ENCODE measurements at regions not wholly inside any gene's neighbourhood (a gene's known extent, or its start where the extent isn't known, plus 50 kb on each side); places are given as distances from the start of the nearest gene placed in this dataset.

- DNase-seq (ENCODE audit: low read depth) = no peak
Observed at GRCh38 chr22:22802339-22802970, 85.2 kb upstream of the IGLL5 start.

- DNase-seq (ENCODE audit: low read depth) = no peak
Observed at GRCh38 chr22:22803285-22803853, 84.2 kb upstream of the IGLL5 start.

DNA sequence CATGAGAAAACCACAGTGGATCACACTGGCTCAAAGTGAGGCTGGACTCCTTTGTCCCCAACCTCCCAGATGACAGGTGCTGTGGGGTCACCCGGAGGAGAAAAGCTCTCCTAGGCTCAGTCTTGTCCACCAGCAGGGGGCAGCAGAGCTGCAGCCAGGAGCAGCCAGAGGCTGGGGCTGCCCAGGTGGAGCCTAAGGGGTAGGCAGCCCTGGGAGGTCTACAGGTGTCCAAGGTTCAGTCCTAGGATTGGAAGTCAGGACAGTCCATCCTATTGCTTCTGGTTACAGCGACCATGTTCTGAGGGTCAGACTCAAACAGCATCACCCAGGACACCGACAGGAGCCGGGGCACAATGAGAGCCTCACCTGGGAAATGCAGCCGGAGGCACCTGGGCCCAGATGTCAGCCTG, 77.6 kb upstream of the IGLL5 start:
- DNase-seq (ENCODE audit: low read depth) = no peak

- no peak for DNase-seq (ENCODE audit: low read depth)
Observed at GRCh38 chr22:22810471-22810870, 77.1 kb upstream of the IGLL5 start.

DNA sequence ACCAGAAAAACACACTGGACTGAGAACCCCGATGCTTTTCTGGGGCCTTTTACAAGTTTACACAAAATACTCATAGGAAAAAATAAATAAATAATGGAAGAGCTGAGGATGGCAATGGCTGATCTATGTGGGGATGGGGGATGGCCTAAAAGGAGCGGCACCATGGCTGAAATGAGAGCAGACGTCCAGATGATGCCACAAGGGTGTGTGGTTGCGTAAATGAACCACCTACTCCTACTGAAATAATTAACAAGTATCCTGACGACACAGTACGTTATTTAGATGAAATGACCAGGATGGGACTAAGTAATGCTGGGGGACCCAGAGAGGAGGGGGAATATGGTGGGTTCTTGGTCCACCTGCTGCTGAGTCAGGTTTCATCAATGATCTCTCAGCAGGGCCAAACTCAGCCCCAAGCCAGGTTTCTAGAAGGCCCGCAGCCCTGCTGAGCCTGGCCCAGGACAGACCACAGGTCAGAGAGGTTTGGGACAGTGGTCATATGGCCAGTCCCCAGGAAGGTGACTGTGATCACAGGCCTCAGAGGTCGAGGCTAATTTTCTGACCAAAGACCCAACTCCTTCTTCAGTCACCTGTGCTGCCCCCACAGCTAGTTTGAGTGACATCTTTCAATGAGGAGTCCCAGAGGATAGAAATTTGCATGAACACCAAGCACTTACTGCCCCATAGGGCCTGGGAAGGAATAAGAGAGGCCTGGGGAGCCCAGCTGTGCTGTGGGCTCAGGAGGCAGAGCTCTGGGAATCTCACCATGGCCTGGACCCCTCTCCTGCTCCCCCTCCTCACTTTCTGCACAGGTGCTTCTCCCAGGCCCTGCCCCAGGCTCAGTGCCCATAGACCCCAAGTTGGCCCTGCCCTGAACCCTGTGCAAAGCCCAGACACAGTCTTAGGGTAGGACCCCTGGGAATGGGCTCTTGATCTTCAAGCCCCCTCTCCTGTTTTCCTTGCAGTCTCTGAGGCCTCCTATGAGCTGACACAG, 76.3 kb upstream of the IGLL5 start:
- no peak for DNase-seq (ENCODE audit: low read depth)

- DNase-seq (ENCODE audit: low read depth) = no peak
Observed at GRCh38 chr22:22812031-22812905, 75.3 kb upstream of the IGLL5 start.

GRCh38 chr22:22813126-22814075, 74.2 kb upstream of the IGLL5 start:
- DNase-seq (ENCODE audit: low read depth) = no peak

DNA sequence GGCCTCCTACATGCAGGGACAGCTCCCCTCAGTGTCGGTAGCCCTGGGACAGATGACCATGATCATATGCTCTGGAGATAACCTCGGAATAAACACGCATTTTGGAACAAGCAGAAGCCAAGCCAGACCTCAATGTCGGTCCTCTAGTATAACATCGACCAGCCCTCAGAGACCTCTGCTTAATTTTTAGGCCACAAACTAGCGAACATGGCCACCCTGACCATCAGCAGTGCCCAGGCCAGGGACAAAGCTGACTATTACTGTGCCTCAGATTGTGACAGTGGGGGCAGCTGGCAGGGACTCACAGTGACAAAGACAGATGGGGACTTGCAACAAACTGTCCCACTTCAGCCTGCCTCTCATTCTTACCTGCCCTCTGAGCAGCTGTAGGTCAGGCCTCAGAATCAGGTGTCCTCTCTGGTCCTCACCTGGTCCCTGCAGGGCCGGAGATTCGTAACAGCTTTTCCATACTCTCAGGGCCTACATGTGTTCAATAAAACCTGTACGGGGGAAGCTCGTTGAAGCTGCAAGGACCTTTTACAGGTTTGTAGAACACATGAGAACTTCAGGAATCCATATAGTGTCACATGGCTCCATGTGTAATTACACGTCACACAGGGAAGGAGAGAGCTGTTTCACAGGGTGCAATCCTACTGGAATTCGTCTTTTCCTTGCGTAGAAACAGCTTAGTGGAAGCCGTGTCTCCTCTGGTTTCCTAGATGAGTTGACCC, 72.8 kb upstream of the IGLL5 start:
- DNase-seq (ENCODE audit: low read depth) = no peak

DNA sequence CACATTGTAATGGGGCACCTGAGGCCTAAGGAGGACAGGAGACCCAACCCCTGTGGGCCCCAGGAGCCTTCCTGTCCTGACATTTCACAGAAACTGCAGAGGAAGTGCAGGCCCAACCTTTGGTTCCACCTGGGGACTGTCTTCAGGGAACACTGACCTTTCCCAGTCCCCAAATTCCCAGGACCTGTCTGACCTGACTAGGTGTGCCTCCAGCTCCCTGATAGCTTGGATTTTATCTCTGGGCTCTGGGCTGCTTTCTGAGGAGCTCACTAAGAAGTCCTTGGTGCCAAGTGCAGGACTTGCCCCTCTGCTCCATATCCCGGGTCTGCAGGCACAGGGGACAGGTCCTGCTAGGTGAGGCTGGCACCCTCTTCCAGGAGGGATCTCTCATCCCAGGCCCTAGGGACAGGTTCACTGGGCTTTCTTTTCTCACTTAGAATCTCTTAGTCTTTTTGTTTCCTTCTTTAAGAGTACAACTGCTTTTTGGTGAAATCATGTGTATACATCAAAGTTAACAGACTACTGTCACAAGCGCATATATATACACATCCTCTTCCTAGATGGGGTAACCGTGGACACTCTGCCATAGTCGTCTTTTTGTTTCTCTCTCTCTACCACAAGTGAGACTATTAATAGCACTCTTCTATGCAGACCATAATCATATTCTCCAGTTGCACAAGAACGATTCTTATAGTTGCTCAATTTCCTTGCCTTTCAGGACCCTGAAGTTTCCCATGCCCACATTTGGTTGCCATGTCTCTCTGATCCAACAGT, 72.0 kb upstream of the IGLL5 start:
- no peak for DNase-seq (ENCODE audit: low read depth)

DNA sequence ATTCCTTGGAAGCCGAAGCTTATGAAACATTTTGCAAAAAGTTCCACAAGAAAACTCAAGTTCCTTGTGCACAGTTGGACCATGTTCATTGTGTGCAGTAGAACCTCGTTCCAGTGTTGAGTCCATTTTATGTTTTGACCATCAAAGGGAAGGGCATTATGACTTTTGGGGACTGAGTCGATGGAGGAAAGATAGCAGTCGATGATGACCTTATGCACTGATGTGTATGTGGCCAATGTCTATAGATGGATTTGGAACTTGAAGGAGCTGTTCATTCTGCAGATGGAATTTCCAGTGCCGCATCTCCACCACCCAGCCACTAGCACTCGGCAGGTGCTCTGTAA, 71.5 kb upstream of the IGLL5 start:
- DNase-seq (ENCODE audit: low read depth) = no peak

GRCh38 chr22:22816766-22817410, 70.7 kb upstream of the IGLL5 start:
- DNase-seq (ENCODE audit: low read depth) = no peak

DNA sequence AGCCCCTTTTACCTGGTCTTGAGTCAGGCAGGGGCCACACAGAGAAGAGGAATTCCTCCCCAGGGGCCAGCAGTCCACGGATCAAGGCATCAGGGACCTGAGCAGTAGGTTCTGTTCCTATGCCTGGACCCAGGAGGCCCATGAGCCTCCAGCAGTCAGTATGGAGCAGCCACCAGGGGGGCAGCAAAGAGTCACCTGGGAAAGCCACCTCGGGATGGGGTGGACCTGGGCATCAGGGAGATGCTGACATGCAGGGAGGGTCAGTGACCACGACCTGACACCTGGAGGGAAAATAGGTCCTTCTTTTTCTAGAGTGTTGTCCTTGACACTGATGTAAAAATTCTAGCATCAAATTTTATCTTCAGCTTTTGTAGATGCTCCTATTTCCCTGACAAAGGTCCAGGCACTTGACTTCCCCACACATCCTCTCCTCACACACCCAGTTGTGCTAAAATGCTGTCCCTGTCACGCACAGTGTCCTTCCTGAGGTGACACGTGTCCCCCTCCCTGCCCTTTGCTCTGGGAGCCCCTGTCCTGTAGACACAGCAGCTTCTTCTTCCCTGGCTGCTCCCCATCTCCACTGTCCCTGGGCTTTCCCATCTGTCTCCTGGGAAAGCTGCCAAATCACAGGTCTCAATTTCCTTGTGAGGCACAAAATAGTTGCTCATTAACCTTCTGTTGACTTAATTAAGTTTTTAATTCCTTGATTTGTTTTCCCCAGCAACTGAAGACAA, 70.0 kb upstream of the IGLL5 start:
- DNase-seq (ENCODE audit: low read depth) = peak; percentile 52

DNA sequence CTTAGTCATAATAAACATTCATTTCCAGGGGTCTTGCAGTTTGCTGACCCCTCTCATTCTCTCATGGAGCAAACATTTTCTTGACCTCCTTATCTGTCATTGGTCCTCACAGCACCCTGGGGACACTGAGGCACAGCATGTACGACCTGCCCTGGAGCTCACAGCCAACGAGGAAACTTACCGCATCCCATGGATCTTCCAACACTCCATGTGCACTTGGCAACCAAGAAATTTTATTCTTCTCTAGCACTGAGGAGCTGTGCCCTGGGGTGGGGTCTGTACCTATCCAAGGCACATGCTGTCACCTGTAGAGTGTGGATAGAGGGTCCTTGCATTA, 69.4 kb upstream of the IGLL5 start:
- no peak for DNase-seq (ENCODE audit: low read depth)

GRCh38 chr22:22818861-22819855, 68.5 kb upstream of the IGLL5 start:
- DNase-seq (ENCODE audit: low read depth) = no peak

DNA sequence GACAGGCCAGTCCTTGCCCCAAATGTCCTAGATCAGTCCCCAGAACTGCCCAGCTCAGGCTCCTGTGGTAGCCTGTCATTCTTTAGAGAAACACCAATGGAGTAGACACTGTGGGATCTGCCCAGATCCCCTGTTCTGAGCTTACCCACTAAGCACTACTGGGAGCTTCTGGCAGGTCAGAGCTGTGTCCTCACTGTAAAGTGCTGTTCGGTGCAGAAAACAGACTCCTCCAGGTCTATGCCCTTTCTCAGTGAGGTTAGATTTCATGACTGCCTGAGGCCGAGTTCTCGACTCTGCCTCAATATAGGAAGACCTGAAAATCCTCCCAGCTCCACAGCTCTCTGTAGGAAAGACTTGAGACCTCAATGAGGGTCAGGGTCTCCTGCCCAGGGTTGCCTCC, 67.5 kb upstream of the IGLL5 start:
- DNase-seq (ENCODE audit: low read depth) = no peak

GRCh38 chr22:22820626-22821025, 67.0 kb upstream of the IGLL5 start:
- DNase-seq (ENCODE audit: low read depth) = no peak

GRCh38 chr22:22821340-22821739, 66.3 kb upstream of the IGLL5 start:
- no peak for DNase-seq (ENCODE audit: low read depth)

Data from renal cortical epithelial cell (primary cell).